B cell (primary cell): ENCODE measurements at regions not wholly inside any gene's neighbourhood (a gene's known extent, or its start where the extent isn't known, plus 50 kb on each side); places are given as distances from the start of the nearest gene placed in this dataset.

Experiments used
- ATAC-seq: fragments of 200-7000 bp; cut with Tn5 transposase; one replicate; pipeline ENCODE4 v1.10.0; 2021; ENCODE audit warnings: low read depth, mild to moderate bottlenecking, moderate number of reproducible peaks, moderate library complexity
- CTCF ChIA-PET: fragments of 350-600 bp; sonication (Branson Sonifier 250); formaldehyde crosslinking; loops from one replicate; lab custom pipeline; 2021; ENCODE audit warnings: antibody characterized with exemption, inconsistent platforms; lab: Charles Lee
- POLR2A ChIA-PET: fragments of 350-600 bp; sonication (Branson Sonifier 250); formaldehyde crosslinking; loops from one replicate; lab custom pipeline; 2021; ENCODE audit warnings: antibody characterized with exemption; lab: Charles Lee
- DNase-seq: peaks from one replicate; pipeline ENCODE4 v3.0.0; 2013
- H2AFZ ChIP-seq: 2 replicates; pipeline ENCODE4 v1.6.1; 2012; ENCODE audit warnings: mild to moderate bottlenecking, low read depth, low read length; ENCODE audit not compliant: insufficient read depth, poor library complexity, severe bottlenecking
- H3K27ac ChIP-seq, 2 donors: 1 replicate in 1 of 2; 2 replicates in 1 of 2; pipeline ENCODE4 v1.5.1; 2012 to 2013; ENCODE audit warnings: low read length in 2 of 2, mild to moderate bottlenecking in 2 of 2, moderate library complexity in 1 of 2
- H3K27me3 ChIP-seq, 4 experiments: fragments of 200-600 bp in 1 of 4; sonication (generic) in 1 of 4; replicated peaks in 1 of 4; 1 replicate in 2 of 4; 2 replicates in 2 of 4; pipeline versions ENCODE4 v1.6.1 to v1.7.0; 2013 to 2016; ENCODE audit warnings: low read length in 3 of 4, mild to moderate bottlenecking in 2 of 4, mixed read lengths in 1 of 4, moderate library complexity in 1 of 4; ENCODE audit not compliant: insufficient read depth in 4 of 4, control insufficient read depth in 3 of 4; ENCODE audit errors: control extremely low read depth in 1 of 4
- H3K36me3 ChIP-seq, 2 experiments: replicated peaks in 1 of 2; 1 replicate in 1 of 2; 2 replicates in 1 of 2; pipeline versions ENCODE4 v1.6.1 to v1.7.1; 2013; ENCODE audit warnings: low read length in 1 of 2; ENCODE audit not compliant: insufficient read depth in 2 of 2, control insufficient read depth in 1 of 2; ENCODE audit errors: control extremely low read depth in 1 of 2, extremely low read depth in 1 of 2
- H3K4me1 ChIP-seq, 2 donors: fragments of 200-600 bp in 1 of 2; sonication (generic) in 1 of 2; 1 replicate in 1 of 2; 2 replicates in 1 of 2; pipeline versions ENCODE4 v1.5.1 to v1.6.1; 2013 to 2017; ENCODE audit warnings: low read length in 2 of 2; ENCODE audit not compliant: control insufficient read depth in 2 of 2, insufficient read depth in 2 of 2
- H3K4me2 ChIP-seq: replicated peaks from 2 replicates; pipeline ENCODE3; 2012; ENCODE audit warnings: mild to moderate bottlenecking, low read depth, low read length; ENCODE audit not compliant: poor library complexity, severe bottlenecking
- H3K4me3 ChIP-seq, 5 experiments: fragments of 200-600 bp in 1 of 5; sonication (generic) in 1 of 5; 1 replicate in 3 of 5; 2 replicates in 2 of 5; pipeline versions ENCODE4 v1.5.1 to v1.7.0; 2011 to 2016; ENCODE audit warnings: low read length in 4 of 5, mild to moderate bottlenecking in 4 of 5, low read depth in 2 of 5, control low read depth in 1 of 5, moderate library complexity in 1 of 5; ENCODE audit not compliant: insufficient read depth in 1 of 5; ENCODE audit errors: control extremely low read depth in 1 of 5, extremely low read depth in 1 of 5
- H3K79me2 ChIP-seq: fragments of 200-600 bp; sonication (generic); one replicate; pipeline ENCODE4 v1.6.0; 2016; ENCODE audit warnings: low read length; ENCODE audit not compliant: control insufficient read depth, insufficient read depth
- H3K9ac ChIP-seq: fragments of 200-600 bp; sonication (generic); 2 replicates; pipeline ENCODE4 v1.6.1; 2017; ENCODE audit warnings: mild to moderate bottlenecking, low read length, moderate library complexity
- H3K9me3 ChIP-seq, 3 donors: one replicate each; pipeline versions ENCODE4 v1.6.1 to v1.7.1; 2013; ENCODE audit warnings: low read length in 2 of 3; ENCODE audit not compliant: control insufficient read depth in 2 of 3, insufficient read depth in 1 of 3; ENCODE audit errors: control extremely low read depth in 1 of 3
- H4K20me1 ChIP-seq: 2 replicates; pipeline ENCODE4 v1.6.0; 2012; ENCODE audit warnings: mild to moderate bottlenecking, low read length; ENCODE audit not compliant: insufficient read depth, control insufficient read depth, poor library complexity, severe bottlenecking
- H3K27ac Mint-ChIP-seq: one replicate; pipeline ENCODE4 v1.8.0; 2021; ENCODE audit warnings: mixed read lengths
- H3K27me3 Mint-ChIP-seq: one replicate; pipeline ENCODE4 v1.8.0; 2021; ENCODE audit warnings: mixed read lengths
- H3K4me1 Mint-ChIP-seq: one replicate; pipeline ENCODE4 v1.8.0; 2021; ENCODE audit warnings: mixed read lengths
- H3K4me3 Mint-ChIP-seq: one replicate; pipeline ENCODE4 v1.8.0; 2021; ENCODE audit warnings: mixed read lengths
- H3K9me3 Mint-ChIP-seq: one replicate; pipeline ENCODE4 v1.8.0; 2022; ENCODE audit warnings: mixed read lengths; ENCODE audit not compliant: insufficient read depth
- CTCF ChIP-seq: fragments of 200-600 bp; IDR thresholded peaks from one replicate; pipeline ENCODE4 v1.8.0; 2022; ENCODE audit warnings: antibody characterized with exemption, mild to moderate bottlenecking
- EZH2 ChIP-seq: IDR thresholded peaks from 2 replicates; pipeline ENCODE4 v1.6.1; 2012; ENCODE audit warnings: borderline replicate concordance, low read depth, mild to moderate bottlenecking, moderate library complexity, low read length; ENCODE audit not compliant: insufficient read depth, poor library complexity, severe bottlenecking
- WGBS: methylation state at CpG from one replicate; pipeline ENCODE4 v1.1.5; 2013; ENCODE audit warnings: missing lambda C conversion rate; ENCODE audit not compliant: insufficient coverage; 5-methylcytosine and 5-hydroxymethylcytosine counted together
- intact Hi-C: fragments of 100-400 bp; cut with micrococcal nuclease; formaldehyde crosslinking; loops from one replicate; pipeline ENCODE4 v1.10.0; 2022

- ATAC-seq (no peak), DNase-seq (no peak)
- H3K4me2 ChIP-seq, result no peak overlapping the region
- Mint-ChIP-seq H3K9me3 (no peaks in the 10 kb centered on the region), H3K27ac (no peak overlapping the region), H3K4me1 (no peaks in the 10 kb centered on the region), H3K4me3 (no peak overlapping the region), H3K27me3 (peaks cover 12% of the 10 kb centered on the region)
- no peaks in the 10 kb centered on the region for H3K36me3 ChIP-seq
- ChIA-PET POLR2A (no interaction called here), CTCF (no interaction called here)
- intact Hi-C loops, result no loop called here
- no peak overlapping the region for H2AFZ ChIP-seq
- no peaks in the 10 kb centered on the region for H3K27me3 ChIP-seq
- H3K27ac ChIP-seq, result no peak overlapping the region
- H3K4me3 ChIP-seq, result no peak overlapping the region
- no peaks in the 10 kb centered on the region for H3K79me2 ChIP-seq
- no peak overlapping the region for H3K9ac ChIP-seq
- no peaks in the 10 kb centered on the region for H3K4me1 ChIP-seq
- H4K20me1 ChIP-seq, result no peaks in the 10 kb centered on the region
- WGBS, result 95% methylated on average over 25 of the region's 33 CpGs
- TF ChIP-seq EZH2, result no peak
- TF ChIP-seq CTCF, result no peak
- peaks cover 0 to 3% (median 0%) of the 10 kb centered on the region in 3 donors for H3K9me3 ChIP-seq
Observed at GRCh38 chr6:170045981-170046667, 244.8 kb downstream of the DLL1 start.

GRCh38 chr6:170045563-170045960 lies 245.3 kb downstream of the DLL1 start:
- H3K9ac ChIP-seq, result no peak overlapping the region
- peaks cover 12% of the 10 kb centered on the region for H3K27me3 Mint-ChIP-seq
- DNase-seq (no peak), ATAC-seq (no peak)
- ChIA-PET CTCF (no interaction called here), POLR2A (no interaction called here)
- no peak overlapping the region for H3K27ac ChIP-seq
- peaks cover 0 to 3% (median 0%) of the 10 kb centered on the region in 3 donors for H3K9me3 ChIP-seq
- 79% methylated on average over 5 of the region's 7 CpGs for WGBS
- no peak overlapping the region for H3K27ac Mint-ChIP-seq
- H3K4me1 ChIP-seq, result no peaks in the 10 kb centered on the region
- no peak overlapping the region for H3K4me3 Mint-ChIP-seq
- no peaks in the 10 kb centered on the region for H3K27me3 ChIP-seq
- H3K4me1 Mint-ChIP-seq, result no peaks in the 10 kb centered on the region
- no peaks in the 10 kb centered on the region for H4K20me1 ChIP-seq
- H3K79me2 ChIP-seq, result no peaks in the 10 kb centered on the region
- H3K36me3 ChIP-seq, result no peaks in the 10 kb centered on the region
- no peak overlapping the region for H3K4me2 ChIP-seq
- intact Hi-C loops, result no loop called here
- no peak overlapping the region for H3K4me3 ChIP-seq
- no peaks in the 10 kb centered on the region for H3K9me3 Mint-ChIP-seq
- no peak overlapping the region for H2AFZ ChIP-seq
- no peak for TF ChIP-seq EZH2
- TF ChIP-seq CTCF, result no peak
